Heart left ventricle (tissue), 16 donors: ENCODE measurements at regions not wholly inside any gene's neighbourhood (a gene's known extent, or its start where the extent isn't known, plus 50 kb on each side); places are given as distances from the start of the nearest gene placed in this dataset.

Experiments
- ATAC-seq, 4 donors: fragments of 200-7000 bp; cut with Tn5 transposase; one replicate each; pipeline ENCODE4 v1.9.1; 2020 to 2022; ENCODE audit warnings: moderate library complexity in 4 of 4, mild to moderate bottlenecking in 3 of 4, moderate number of reproducible peaks in 1 of 4
- DNase-seq, 5 donors: peaks; one replicate each; pipeline ENCODE4 v3.0.0-alpha.2; 2020
- H3K27ac ChIP-seq, 12 donors: fragments of 200-600 bp; sonication (generic) in 4 of 12; one replicate each; pipeline versions ENCODE4 v1.5.0 to v1.8.0; 2016 to 2022; ENCODE audit warnings: mild to moderate bottlenecking in 2 of 12
- H3K27me3 ChIP-seq, 9 donors: fragments of 200-600 bp; sonication (generic) in 2 of 9; one replicate each; pipeline versions ENCODE4 v1.5.1 to v1.8.0; 2016 to 2022; ENCODE audit warnings: mild to moderate bottlenecking in 3 of 9
- H3K36me3 ChIP-seq, 9 donors: fragments of 200-600 bp; sonication (generic) in 2 of 9; one replicate each; pipeline versions ENCODE4 v1.5.0 to v1.8.0; 2018 to 2022; ENCODE audit warnings: mild to moderate bottlenecking in 2 of 9
- H3K4me1 ChIP-seq, 12 donors: fragments of 200-600 bp; sonication (generic) in 4 of 12; one replicate each; pipeline versions ENCODE4 v1.5.0 to v1.8.0; 2016 to 2022; ENCODE audit warnings: mild to moderate bottlenecking in 3 of 12
- H3K4me3 ChIP-seq, 12 donors: fragments of 200-600 bp; sonication (generic) in 4 of 12; one replicate each; pipeline versions ENCODE4 v1.5.0 to v1.8.0; 2017 to 2022; ENCODE audit warnings: mild to moderate bottlenecking in 9 of 12, moderate library complexity in 4 of 12
- H3K9me3 ChIP-seq, 12 donors: fragments of 200-600 bp; sonication (generic) in 4 of 12; one replicate each; pipeline versions ENCODE4 v1.5.0 to v1.8.0; 2016 to 2022; ENCODE audit warnings: mild to moderate bottlenecking in 1 of 12
- POLR2A ChIP-seq, 2 donors: fragments of 450-650 bp; IDR thresholded peaks; one replicate each; pipeline ENCODE4 v1.6.1; 2017; ENCODE audit warnings: antibody characterized with exemption in 2 of 2, mild to moderate bottlenecking in 2 of 2, moderate library complexity in 2 of 2
- WGBS, 4 donors: extraction: QIAGEN DNeasy Blood & Tissue Kit in 2 of 4; methylation state at CpG; one replicate each; pipeline versions ENCODE4 v1.1.5 to v1.1.7; 2013 to 2018; 5-methylcytosine and 5-hydroxymethylcytosine counted together
- intact Hi-C, 10 donors: fragments of 100-400 bp; cut with DNase I; formaldehyde crosslinking; loops; one replicate each; pipeline versions ENCODE4 v1.11.1 to v1.14.2; 2022
- TF ChIP-seq, protein P1 (sequence below), 12 donors: fragments of 200-600 bp; sonication (generic) in 4 of 12; IDR thresholded peaks; one replicate each; pipeline versions ENCODE4 v1.5.0 to v1.8.0; 2018 to 2022; ENCODE audit warnings: antibody characterized with exemption in 12 of 12, mild to moderate bottlenecking in 5 of 12
- donor health status: ischemic (EF 13 %, LVEDD 7.1; RV severe dilation, severe dysfunction).
- donor health status: healthy with polysubstance abuse.
- donor health status: DM: no; HTN: yes; CAD: no.
- donor health status: DM: no; HTN: no; CAD: no.
- donor health status: ischemic (EF 25% LVEDD 6.9; RV normal size, moderate dysfunction).
- donor health status: ischemic (EF 25% LVEDD 5.7; RV mildly dilated, moderate dysfunction).
- donor health status: healthy.
- donor health status: DM: yes; HTN: yes; CAD: no.
- donor health status: ischemic (EF 35%, LVEDD 5.7; RV mildly dilated, moderate dysfunction).
- donor health status: nonischemic (EF 11% LVEDD 7.7; RV severe dilation, severe dysfunction).
- donor health status: DM: yes; HTN: yes; CAD: no.
- donor health status: PGD.
- donor health status: ischemic (EF 29% LVEDD 5.4; RV normal size, mild dysfunction).
- donor health status: nonischemic (EF 23%, LVEDD 6.1; RV moderate dilation, normal function).

DNA sequence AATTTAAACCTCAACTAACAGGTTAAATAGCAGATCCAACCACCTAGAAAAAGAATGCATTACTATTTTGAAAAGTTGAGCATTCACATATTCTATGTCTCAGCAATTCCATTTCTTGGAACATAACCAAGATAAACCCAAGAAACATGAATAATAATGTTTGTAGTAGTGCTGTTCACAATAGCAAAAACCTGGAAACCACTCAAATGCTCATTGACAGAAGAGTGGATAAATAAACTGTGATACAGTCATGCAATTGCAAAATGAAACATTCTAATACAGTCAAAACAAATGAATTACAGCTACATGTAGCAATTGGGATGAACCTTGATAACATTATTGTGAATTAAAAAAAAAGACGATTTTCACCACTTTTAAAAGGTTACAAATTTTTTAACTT is 162.8 kb upstream of the TMEM45B start:
- ATAC-seq (no peak), DNase-seq (no peak)
- no peak overlapping the region for H3K27ac ChIP-seq
- intact Hi-C loops: no loop called here
- TF ChIP-seq, protein P1, sequence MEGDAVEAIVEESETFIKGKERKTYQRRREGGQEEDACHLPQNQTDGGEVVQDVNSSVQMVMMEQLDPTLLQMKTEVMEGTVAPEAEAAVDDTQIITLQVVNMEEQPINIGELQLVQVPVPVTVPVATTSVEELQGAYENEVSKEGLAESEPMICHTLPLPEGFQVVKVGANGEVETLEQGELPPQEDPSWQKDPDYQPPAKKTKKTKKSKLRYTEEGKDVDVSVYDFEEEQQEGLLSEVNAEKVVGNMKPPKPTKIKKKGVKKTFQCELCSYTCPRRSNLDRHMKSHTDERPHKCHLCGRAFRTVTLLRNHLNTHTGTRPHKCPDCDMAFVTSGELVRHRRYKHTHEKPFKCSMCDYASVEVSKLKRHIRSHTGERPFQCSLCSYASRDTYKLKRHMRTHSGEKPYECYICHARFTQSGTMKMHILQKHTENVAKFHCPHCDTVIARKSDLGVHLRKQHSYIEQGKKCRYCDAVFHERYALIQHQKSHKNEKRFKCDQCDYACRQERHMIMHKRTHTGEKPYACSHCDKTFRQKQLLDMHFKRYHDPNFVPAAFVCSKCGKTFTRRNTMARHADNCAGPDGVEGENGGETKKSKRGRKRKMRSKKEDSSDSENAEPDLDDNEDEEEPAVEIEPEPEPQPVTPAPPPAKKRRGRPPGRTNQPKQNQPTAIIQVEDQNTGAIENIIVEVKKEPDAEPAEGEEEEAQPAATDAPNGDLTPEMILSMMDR (IDR thresholded peaks at IDR 0.05): no peak
- no peaks in the 10 kb centered on the region for H3K36me3 ChIP-seq
- H3K4me3 ChIP-seq: no peak overlapping the region
- H3K9me3 ChIP-seq: peaks cover 0 to 35% (median 18%) of the 10 kb centered on the region in 12 donors
- no peaks in the 10 kb centered on the region for H3K4me1 ChIP-seq
- 63 to 78% (median 71%) methylated on average over 1 of the region's 1 CpG for WGBS, 4 donors
- no peaks in the 10 kb centered on the region for H3K27me3 ChIP-seq

DNA sequence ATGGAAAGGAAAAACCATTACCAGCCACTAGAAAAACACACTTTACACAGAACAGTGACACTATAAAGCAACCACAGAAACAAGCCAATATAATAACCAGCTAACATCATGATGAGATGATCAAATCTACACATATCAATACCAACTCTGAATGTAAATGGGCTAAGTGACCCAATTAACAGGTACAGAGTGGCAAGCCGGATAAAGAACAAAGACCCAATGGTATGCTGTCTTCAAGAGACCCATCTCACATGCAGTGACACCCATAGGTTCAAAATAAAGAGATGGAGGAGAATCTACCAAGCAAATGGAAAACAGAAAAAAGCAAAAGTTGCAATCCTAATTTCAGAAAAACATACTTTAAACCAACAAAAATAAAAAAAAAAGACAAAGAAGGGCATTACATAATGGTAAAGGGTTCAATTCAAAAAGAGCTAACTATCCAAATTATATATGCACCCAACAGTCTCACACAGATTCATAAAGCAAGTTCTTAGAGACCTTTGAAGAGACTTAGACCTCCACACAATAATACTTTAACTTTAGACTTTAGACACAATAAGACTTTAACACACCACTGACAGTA is 160.3 kb upstream of the TMEM45B start:
- Histone ChIP-seq H3K27me3 (no peaks in the 10 kb centered on the region), H3K4me3 (no peak overlapping the region), H3K9me3 (peaks cover 0 to 35% (median 18%) of the 10 kb centered on the region in 12 donors), H3K36me3 (no peaks in the 10 kb centered on the region), H3K27ac (no peak overlapping the region), H3K4me1 (no peaks in the 10 kb centered on the region)
- WGBS, 4 donors: 0 to 53% (median 43%) methylated on average over 1 of the region's 1 CpG
- DNase-seq: no peak
- ATAC-seq: no peak
- TF ChIP-seq POLR2A (IDR thresholded peaks at IDR 0.05): no peak
- intact Hi-C loops: no loop called here

DNA sequence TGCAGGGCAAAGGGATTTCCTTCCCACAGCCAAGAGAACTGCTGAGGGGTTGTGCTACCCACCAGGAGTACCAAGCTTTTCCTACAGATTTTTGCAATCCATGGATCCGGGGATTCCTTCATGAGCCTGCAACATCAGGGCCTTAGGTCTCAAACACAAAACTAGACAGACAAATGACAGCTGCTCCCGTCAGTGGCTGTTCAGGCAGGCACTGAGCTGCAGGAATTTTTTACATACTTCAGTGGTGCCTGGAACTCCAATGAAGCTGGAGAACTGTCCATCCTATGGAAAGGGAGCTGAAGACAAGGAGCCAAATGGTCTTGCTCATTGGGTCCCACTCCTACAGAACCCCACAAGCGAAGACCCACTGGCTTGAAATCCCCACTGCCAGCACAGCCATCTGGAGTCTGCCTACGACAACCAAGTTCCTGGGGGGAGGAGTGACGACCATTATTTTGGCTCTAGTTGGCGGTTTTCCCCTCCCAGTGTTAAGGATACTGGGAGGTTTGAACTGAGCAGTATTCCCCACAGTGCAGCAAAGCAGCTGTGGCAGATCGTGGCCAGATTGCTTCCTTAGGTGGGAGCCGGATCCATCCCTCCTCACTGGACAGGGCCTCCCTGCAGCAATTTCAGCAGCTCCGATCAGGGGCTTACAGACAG is 157.7 kb upstream of the TMEM45B start:
- Histone ChIP-seq H3K4me3 (no peak overlapping the region), H3K36me3 (no peaks in the 10 kb centered on the region), H3K27ac (no peak overlapping the region), H3K27me3 (no peaks in the 10 kb centered on the region), H3K9me3 (peaks cover 0 to 52% (median 23%) of the 10 kb centered on the region in 12 donors), H3K4me1 (no peaks in the 10 kb centered on the region)
- intact Hi-C loops: no loop called here
- DNase-seq (no peak), ATAC-seq (no peak)
- TF ChIP-seq, protein P1 (IDR thresholded peaks at IDR 0.05): no peak
- TF ChIP-seq POLR2A (IDR thresholded peaks at IDR 0.05): no peak
- 31 to 45% (median 43%) methylated on average over 5 to 9 of the region's 9 CpGs for WGBS, 4 donors

DNA sequence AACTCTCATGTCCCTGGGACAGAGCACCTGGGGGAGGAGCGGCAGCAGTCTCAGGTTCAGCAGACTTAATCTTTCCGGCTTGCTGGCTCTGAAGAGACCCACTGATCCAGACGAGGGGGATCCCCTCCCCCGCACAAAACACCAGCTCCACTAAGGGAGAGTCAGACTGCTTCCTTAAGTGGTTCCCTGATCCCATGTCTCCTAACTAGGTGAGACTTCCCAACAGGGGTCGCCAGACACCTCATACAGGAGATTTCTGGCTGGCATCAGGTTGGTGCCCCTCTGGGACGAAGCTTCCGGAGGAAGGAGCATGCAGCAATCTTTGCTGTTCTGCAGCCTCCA is 157.2 kb upstream of the TMEM45B start:
- Histone ChIP-seq H3K4me1 (no peaks in the 10 kb centered on the region), H3K4me3 (no peak overlapping the region), H3K36me3 (no peaks in the 10 kb centered on the region), H3K9me3 (peaks cover 0 to 57% (median 23%) of the 10 kb centered on the region in 12 donors), H3K27ac (no peak overlapping the region), H3K27me3 (no peaks in the 10 kb centered on the region)
- no peak for DNase-seq
- no peak for TF ChIP-seq POLR2A (IDR thresholded peaks at IDR 0.05)
- TF ChIP-seq, protein P1 (IDR thresholded peaks at IDR 0.05): no peak
- intact Hi-C loops: no loop called here
- no peak for ATAC-seq
- WGBS, 4 donors: 43 to 57% (median 49%) methylated on average over 4 to 7 of the region's 7 CpGs

DNA sequence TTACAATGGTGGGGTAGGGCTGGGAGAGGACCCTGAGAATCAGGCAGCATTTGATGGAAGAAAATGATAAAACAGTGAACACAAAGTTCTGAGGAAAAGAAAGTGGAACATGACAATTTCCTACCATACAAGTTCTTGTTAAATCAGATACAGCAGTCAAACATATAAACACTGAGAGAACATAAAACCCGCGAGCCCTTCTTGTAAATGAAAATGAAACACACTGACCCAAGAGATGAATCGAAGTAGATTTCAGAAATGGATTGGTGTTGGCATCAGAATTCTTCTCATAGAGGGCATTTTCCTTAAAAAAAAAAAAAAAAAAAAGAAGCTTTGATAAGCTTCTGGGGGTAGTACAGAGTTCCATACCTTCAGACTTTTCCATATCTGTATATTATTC is 134.7 kb upstream of the TMEM45B start:
- H3K27ac ChIP-seq: no peak overlapping the region
- no peak for ATAC-seq
- no peak overlapping the region for H3K4me3 ChIP-seq
- no peak for DNase-seq
- no peaks in the 10 kb centered on the region for H3K36me3 ChIP-seq
- H3K9me3 ChIP-seq: peaks cover 0 to 1% (median 0%) of the 10 kb centered on the region in 12 donors
- intact Hi-C loops: no loop called here
- TF ChIP-seq POLR2A (IDR thresholded peaks at IDR 0.05): no peak
- TF ChIP-seq, protein P1 (IDR thresholded peaks at IDR 0.05): no peak
- 87 to 90% (median 87%) methylated on average over 3 of the region's 3 CpGs for WGBS, 4 donors
- peaks cover 0 to 2% (median 0%) of the 10 kb centered on the region in 9 donors for H3K27me3 ChIP-seq
- no peaks in the 10 kb centered on the region for H3K4me1 ChIP-seq
